ENCODE measurements at regions not wholly inside any gene's neighbourhood (a gene's known extent, or its start where the extent isn't known, plus 50 kb on each side); places are given as distances from the start of the nearest gene placed in this dataset.

DNA sequence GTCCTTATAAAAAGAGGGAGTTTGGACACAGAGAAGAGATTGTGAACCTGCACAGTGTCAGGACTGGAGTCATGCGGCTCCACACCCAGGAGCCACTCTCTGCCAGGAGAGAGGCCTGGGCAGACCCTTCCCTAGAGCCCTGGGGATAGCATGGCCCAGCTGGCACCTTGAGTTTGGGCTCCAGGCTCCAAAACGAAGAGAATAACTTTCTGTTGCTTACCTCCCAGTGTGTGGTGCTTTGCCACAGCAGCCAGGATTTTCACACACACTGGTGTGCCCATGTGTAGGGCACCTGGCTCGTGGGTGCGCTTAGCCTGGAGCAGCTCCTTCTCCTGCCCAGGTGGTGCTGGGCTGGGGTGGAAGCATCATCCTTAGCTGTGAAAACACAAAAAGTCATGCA, 344.3 kb downstream of the TEX29 start:
- TF ChIP-seq CTCF (IDR thresholded peaks at IDR 0.05; ENCODE audit: low read depth, low read length, poor library complexity, severe bottlenecking): no peak
- TF ChIP-seq EZH2phosphoT487 (IDR thresholded peaks at IDR 0.05; ENCODE audit: borderline replicate concordance, low read length): no peak

Data from DOHH2 (cell line).